Right cardiac atrium (tissue), 5 donors: ENCODE measurements at regions not wholly inside any gene's neighbourhood (a gene's known extent, or its start where the extent isn't known, plus 50 kb on each side); places are given as distances from the start of the nearest gene placed in this dataset.

Experiments used
- ATAC-seq, 2 donors: fragments of 200-7000 bp; cut with Tn5 transposase; one replicate each; pipeline versions ENCODE4 v1.8.0 to v1.9.1; 2020; ENCODE audit warnings: moderate library complexity in 2 of 2, mild to moderate bottlenecking in 1 of 2
- DNase-seq, 3 donors: peaks; one replicate each; pipeline ENCODE4 v3.0.0-alpha.2; 2020
- H3K27ac ChIP-seq: one replicate; pipeline ENCODE4 v1.5.1; 2013; ENCODE audit warnings: mild to moderate bottlenecking, low read length, control low read depth, moderate library complexity
- H3K27me3 ChIP-seq: one replicate; pipeline ENCODE4 v1.6.1; 2013; ENCODE audit not compliant: control insufficient read depth, insufficient read depth
- H3K4me1 ChIP-seq: one replicate; pipeline ENCODE4 v1.6.1; 2013; ENCODE audit warnings: low read length; ENCODE audit not compliant: control insufficient read depth, insufficient read depth
- H3K4me3 ChIP-seq: one replicate; pipeline ENCODE4 v1.5.1; 2013; ENCODE audit warnings: low read length, control low read depth
- H3K9me3 ChIP-seq: one replicate; pipeline ENCODE4 v1.6.1; 2013; ENCODE audit warnings: low read length; ENCODE audit not compliant: control insufficient read depth
- WGBS: extraction: QIAGEN DNeasy Blood & Tissue Kit; methylation state at CpG from one replicate; pipeline ENCODE4 v1.1.7; 2013; 5-methylcytosine and 5-hydroxymethylcytosine counted together
- intact Hi-C, 4 donors: fragments of 100-400 bp; cut with DNase I; formaldehyde crosslinking; loops; one replicate each; pipeline versions ENCODE4 v1.11.0 to v1.14.0; 2022 to 2023
- donor health status: healthy with polysubstance abuse.
- donor health status: DM: no; HTN: yes; CAD: no.
- donor health status: DM: no; HTN: no; CAD: no.
- donor health status: DM: no; HTN: yes; CAD: no; lungs with severe emphysema.
- donor health status: DM: yes; HTN: yes; CAD: no.

- Histone ChIP-seq H3K9me3 (no peaks in the 10 kb centered on the region), H3K27ac (no peak overlapping the region), H3K4me3 (no peak overlapping the region), H3K4me1 (no peaks in the 10 kb centered on the region), H3K27me3 (no peaks in the 10 kb centered on the region)
- WGBS = 83% methylated on average over 2 of the region's 2 CpGs
- DNase-seq (no peak), ATAC-seq (no peak)
- intact Hi-C loops = no loop called here
These were observed 121.6 kb upstream of the KL start for GRCh38 chr13:32894589-32895001.

GRCh38 chr13:32895296-32895695 lies 120.9 kb upstream of the KL start:
- Histone ChIP-seq H3K4me1 (no peaks in the 10 kb centered on the region), H3K27me3 (no peaks in the 10 kb centered on the region), H3K27ac (no peak overlapping the region), H3K9me3 (no peaks in the 10 kb centered on the region), H3K4me3 (no peak overlapping the region)
- ATAC-seq = no peak
- WGBS = 93% methylated on average over 3 of the region's 3 CpGs
- intact Hi-C loops = no loop called here
- no peak for DNase-seq

GRCh38 chr13:32897296-32897695 lies 118.9 kb upstream of the KL start:
- Histone ChIP-seq H3K27me3 (no peaks in the 10 kb centered on the region), H3K27ac (no peak overlapping the region), H3K9me3 (no peaks in the 10 kb centered on the region), H3K4me3 (no peak overlapping the region), H3K4me1 (no peaks in the 10 kb centered on the region)
- 96% methylated on average over 4 of the region's 4 CpGs for whole genome bisulfite sequencing
- DNase-seq = no peak
- intact Hi-C loops = no loop called here
- no peak for ATAC-seq

GRCh38 chr13:32902029-32902780 lies 114.0 kb upstream of the KL start:
- DNase-seq = peak in 2 of 3 donors; percentile 24 to 71
- intact Hi-C loops = no loop called here
- WGBS = 73% methylated on average over 3 of the region's 3 CpGs
- Histone ChIP-seq H3K9me3 (no peaks in the 10 kb centered on the region), H3K27me3 (no peaks in the 10 kb centered on the region), H3K4me1 (no peaks in the 10 kb centered on the region), H3K4me3 (no peak overlapping the region), H3K27ac (peak overlapping the region; percentile 14)
- ATAC-seq = peak; percentile 55 to 64

GRCh38 chr13:32902874-32903273 lies 113.3 kb upstream of the KL start:
- intact Hi-C loops = no loop called here
- no peaks in the 10 kb centered on the region for H3K4me1 ChIP-seq
- no peaks in the 10 kb centered on the region for H3K27me3 ChIP-seq
- H3K9me3 ChIP-seq = no peaks in the 10 kb centered on the region
- no peak overlapping the region for H3K4me3 ChIP-seq
- peak; percentile 96 to 98 for ATAC-seq
- peak overlapping the region; percentile 20 for H3K27ac ChIP-seq
- peak; percentile 88 to 96 (median 95) for DNase-seq
- 49% methylated on average over 8 of the region's 8 CpGs for WGBS

- ATAC-seq (peak in 1 of 2 donors; percentile 33), DNase-seq (no peak)
- H3K27ac ChIP-seq = no peak overlapping the region
- no peaks in the 10 kb centered on the region for H3K27me3 ChIP-seq
- H3K4me1 ChIP-seq = no peaks in the 10 kb centered on the region
- 72% methylated on average over 5 of the region's 5 CpGs for WGBS
- no peak overlapping the region for H3K4me3 ChIP-seq
- H3K9me3 ChIP-seq = no peaks in the 10 kb centered on the region
- intact Hi-C loops = no loop called here
These were observed 112.5 kb upstream of the KL start for GRCh38 chr13:32903720-32904119.

- intact Hi-C loops = no loop called here
- 74% methylated on average over 2 of the region's 2 CpGs for WGBS
- Histone ChIP-seq H3K4me1 (no peaks in the 10 kb centered on the region), H3K9me3 (no peaks in the 10 kb centered on the region), H3K27me3 (no peaks in the 10 kb centered on the region), H3K27ac (no peak overlapping the region), H3K4me3 (no peak overlapping the region)
- ATAC-seq (no peak), DNase-seq (no peak)
These were observed 112.0 kb upstream of the KL start for GRCh38 chr13:32904266-32904665.

- intact Hi-C loops = no loop called here
- 58% methylated on average over 6 of the region's 6 CpGs for WGBS
- no peak overlapping the region for H3K27ac ChIP-seq
These were observed 111.0 kb upstream of the KL start for GRCh38 chr13:32905063-32905863.

GRCh38 chr13:32905864-32906180 lies 110.4 kb upstream of the KL start:
- Histone ChIP-seq H3K9me3 (no peaks in the 10 kb centered on the region), H3K27me3 (no peaks in the 10 kb centered on the region), H3K4me3 (no peak overlapping the region), H3K27ac (no peak overlapping the region), H3K4me1 (no peaks in the 10 kb centered on the region)
- ATAC-seq (no peak), DNase-seq (peak in 2 of 3 donors; percentile 40 to 59)
- intact Hi-C loops = no loop called here
- WGBS = 38% methylated on average over 4 of the region's 4 CpGs

More at GRCh38 chr13:32905063-32905863, 111.0 kb upstream of the KL start:
- H3K4me3 ChIP-seq = no peak overlapping the region
- ATAC-seq (no peak), DNase-seq (no peak)
- H3K9me3 ChIP-seq = no peaks in the 10 kb centered on the region
- H3K4me1 ChIP-seq = no peaks in the 10 kb centered on the region
- no peaks in the 10 kb centered on the region for H3K27me3 ChIP-seq

GRCh38 chr13:32907211-32907610 lies 109.0 kb upstream of the KL start:
- WGBS = 65% methylated on average over 1 of the region's 1 CpG
- no peak for DNase-seq
- intact Hi-C loops = no loop called here
- Histone ChIP-seq H3K27me3 (no peaks in the 10 kb centered on the region), H3K4me1 (no peaks in the 10 kb centered on the region), H3K9me3 (no peaks in the 10 kb centered on the region), H3K4me3 (no peak overlapping the region), H3K27ac (no peak overlapping the region)
- ATAC-seq = no peak

GRCh38 chr13:32910530-32910929 lies 105.7 kb upstream of the KL start:
- no peaks in the 10 kb centered on the region for H3K9me3 ChIP-seq
- WGBS = 77% methylated on average over 3 of the region's 3 CpGs
- H3K27ac ChIP-seq = no peak overlapping the region
- no peak for ATAC-seq
- no peaks in the 10 kb centered on the region for H3K27me3 ChIP-seq
- H3K4me1 ChIP-seq = no peaks in the 10 kb centered on the region
- intact Hi-C loops = loop anchor here in 1 of 4 donors (10.0 kb wide), 1 partner anchor 326 kb away; the partner anchor contains the start of gene PDS5B
- no peak overlapping the region for H3K4me3 ChIP-seq
- DNase-seq = no peak
